ENCODE measurements at regions not wholly inside any gene's neighbourhood (a gene's known extent, or its start where the extent isn't known, plus 50 kb on each side); places are given as distances from the start of the nearest gene placed in this dataset.

GRCh38 chr11:98549571-98549970 is 471.2 kb upstream of the CNTN5 start:
- Histone ChIP-seq H3K27me3 (replicated peaks in 1 of 2; ENCODE audit: control insufficient read depth in 2 of 2, insufficient read depth in 2 of 2, low read length in 1 of 2) (no peaks in the 10 kb centered on the region), H3K27ac (ENCODE audit: control insufficient read depth, insufficient read depth) (no peak overlapping the region), H3K79me2 (ENCODE audit: control insufficient read depth, insufficient read depth, low read length) (no peaks in the 10 kb centered on the region), H3K9me3 (replicated peaks; ENCODE audit: control insufficient read depth, insufficient read depth, low read length) (no peaks in the 10 kb centered on the region), H3K36me3 (ENCODE audit: control insufficient read depth in 2 of 2, insufficient read depth in 2 of 2, low read length in 1 of 2) (no peaks in the 10 kb centered on the region), H2AFZ (ENCODE audit: control insufficient read depth, low read depth, low read length) (no peak overlapping the region), H3K9ac (ENCODE audit: control insufficient read depth, insufficient read depth, low read length) (no peak overlapping the region), H3K4me2 (ENCODE audit: control insufficient read depth, insufficient read depth) (no peak overlapping the region), H3K4me3 (no peak overlapping the region), H4K20me1 (ENCODE audit: control insufficient read depth, insufficient read depth) (no peaks in the 10 kb centered on the region), H3K4me1 (ENCODE audit: control insufficient read depth, insufficient read depth, low read length) (no peaks in the 10 kb centered on the region)
- intact Hi-C loops (cut with micrococcal nuclease; ENCODE audit: unreplicated experiment) (no loop called here), in situ Hi-C loops (cut with MboI) (no loop called here)
- no peak for DNase-seq (ENCODE audit: low read depth, low spot score)
- WGBS (ENCODE audit: insufficient coverage, insufficient replicate concordance, low lambda C conversion rate, missing lambda C conversion rate), result 50% methylated on average over 3 of the region's 3 CpGs
- SMC1A ChIA-PET (ENCODE audit: uncharacterized antibody, unreplicated experiment), result no interaction called here
- FAIRE-seq, result no peak
- no peak for ATAC-seq
- POLR2A ChIA-PET, result no interaction called here
- RAD21 ChIA-PET (ENCODE audit: unreplicated experiment), result no interaction called here
- no peak for TF ChIP-seq ZZZ3 (IDR thresholded peaks at IDR 0.05; ENCODE audit: control insufficient read depth, insufficient read length, low read depth)
- CTCF ChIA-PET, result no interaction called here
- no TSS peak for BruUV-seq (replicated peaks)

GRCh38 chr11:98559961-98560360 is 460.8 kb upstream of the CNTN5 start:
- Histone ChIP-seq H2AFZ (ENCODE audit: control insufficient read depth, low read depth, low read length) (no peak overlapping the region), H3K9ac (ENCODE audit: control insufficient read depth, insufficient read depth, low read length) (no peak overlapping the region), H3K9me3 (replicated peaks; ENCODE audit: control insufficient read depth, insufficient read depth, low read length) (no peaks in the 10 kb centered on the region), H4K20me1 (ENCODE audit: control insufficient read depth, insufficient read depth) (no peaks in the 10 kb centered on the region), H3K4me2 (ENCODE audit: control insufficient read depth, insufficient read depth) (no peak overlapping the region), H3K27ac (ENCODE audit: control insufficient read depth, insufficient read depth) (no peak overlapping the region), H3K4me3 (no peak overlapping the region), H3K79me2 (ENCODE audit: control insufficient read depth, insufficient read depth, low read length) (no peaks in the 10 kb centered on the region), H3K27me3 (replicated peaks in 1 of 2; ENCODE audit: control insufficient read depth in 2 of 2, insufficient read depth in 2 of 2, low read length in 1 of 2) (no peaks in the 10 kb centered on the region), H3K36me3 (ENCODE audit: control insufficient read depth in 2 of 2, insufficient read depth in 2 of 2, low read length in 1 of 2) (no peaks in the 10 kb centered on the region), H3K4me1 (ENCODE audit: control insufficient read depth, insufficient read depth, low read length) (no peaks in the 10 kb centered on the region)
- no peak for DNase-seq (ENCODE audit: low read depth, low spot score)
- intact Hi-C loops (cut with micrococcal nuclease; ENCODE audit: unreplicated experiment), result no loop called here
- ChIA-PET SMC1A (ENCODE audit: uncharacterized antibody, unreplicated experiment) (interaction anchor here (1.2 kb wide), 1 partner anchor 9 kb away, joined by 4 read pairs; no protein-coding TSS in a partner anchor), POLR2A (no interaction called here), CTCF (no interaction called here), RAD21 (ENCODE audit: unreplicated experiment) (no interaction called here)
- BruUV-seq (replicated peaks), result no TSS peak
- in situ Hi-C loops (cut with MboI), result no loop called here
- FAIRE-seq, result no peak
- no peak for ATAC-seq
- TF ChIP-seq LARP7 (IDR thresholded peaks at IDR 0.05) (no peak), USF1 (IDR thresholded peaks at IDR 0.05; ENCODE audit: borderline replicate concordance, extremely low read length, insufficient read depth, low read depth, low read length) (no peak), TBL1XR1 (IDR thresholded peaks at IDR 0.05; ENCODE audit: low read depth, low read length) (no peak), RUNX3 (IDR thresholded peaks at IDR 0.05; ENCODE audit: low read length) (no peak), RAD51 (IDR thresholded peaks at IDR 0.05) (no peak), PBX3 (IDR thresholded peaks at IDR 0.05; ENCODE audit: insufficient replicate concordance, low read depth, low read length) (no peak), EED (IDR thresholded peaks at IDR 0.05; ENCODE audit: low read depth) (no peak), ZNF622 (IDR thresholded peaks at IDR 0.05) (no peak), KAT2A (conservative IDR thresholded peaks at IDR 0.05; ENCODE audit: control insufficient read depth, low read depth, low read length) (no peak), MEF2A (IDR thresholded peaks at IDR 0.05; ENCODE audit: insufficient read depth, low read depth, low read length) (no peak), YY1 (IDR thresholded peaks at IDR 0.05; ENCODE audit: low read depth, low read length) (no peak), SMAD1 (IDR thresholded peaks at IDR 0.05; ENCODE audit: low read depth, partially characterized antibody) (no peak), ZNF687 (IDR thresholded peaks at IDR 0.05) (no peak)

All from GM12878 (cell line).